ENCODE measurements at regions not wholly inside any gene's neighbourhood (a gene's known extent, or its start where the extent isn't known, plus 50 kb on each side); places are given as distances from the start of the nearest gene placed in this dataset.

- CTCF ChIA-PET, result interaction anchor here (1.0 kb wide), 1 partner anchor 15 kb away, joined by 3 read pairs; no protein-coding TSS in a partner anchor
- H3K9me3 ChIP-seq (replicated peaks; ENCODE audit: control insufficient read depth, insufficient read depth, low read length), result no peaks in the 10 kb centered on the region
Observed at GRCh38 chr5:105794578-105794977, 1876.2 kb downstream of the EFNA5 start.

GRCh38 chr5:105789246-105789645 lies 1881.5 kb downstream of the EFNA5 start:
- no peak for TF ChIP-seq JUN (IDR thresholded peaks at IDR 0.05; ENCODE audit: borderline replicate concordance, insufficient read depth, insufficient read length, low read depth)
- TF ChIP-seq CTCF (IDR thresholded peaks at IDR 0.05; ENCODE audit: extremely low read depth in 1 of 2, insufficient read depth in 1 of 2, low read depth in 1 of 2, low read length in 2 of 2), result no peak
- TF ChIP-seq GATA2 (IDR thresholded peaks at IDR 0.05; ENCODE audit: insufficient read depth, insufficient read length, low read depth, low read length), result no peak
- TF ChIP-seq FOS (IDR thresholded peaks at IDR 0.05; ENCODE audit: borderline replicate concordance, insufficient read depth, low read length), result no peak
- TF ChIP-seq MYC (IDR thresholded peaks at IDR 0.05; ENCODE audit: low read depth, low read length), result no peak
- no peak for TF ChIP-seq MAX (IDR thresholded peaks at IDR 0.05; ENCODE audit: insufficient read depth, insufficient read length)
- TF ChIP-seq POLR2A (IDR thresholded peaks at IDR 0.05; ENCODE audit: low read depth, low read length), result no peak
- no peak for TF ChIP-seq EZH2 (IDR thresholded peaks at IDR 0.05; ENCODE audit: borderline replicate concordance, low read depth, low read length, severe bottlenecking)
- no peak for TF ChIP-seq POLR2AphosphoS5 (IDR thresholded peaks at IDR 0.05; ENCODE audit: insufficient read depth, low read depth, low read length)
- no TSS peak for BruUV-seq (replicated peaks)
- CTCF ChIA-PET, result no interaction called here
- no peak overlapping the region for H3K9ac ChIP-seq (replicated peaks; ENCODE audit: extremely low read depth, insufficient read depth, low read length)
- no peaks in the 10 kb centered on the region for H3K9me3 ChIP-seq (replicated peaks; ENCODE audit: control insufficient read depth, insufficient read depth, low read length)
- intact Hi-C loops (cut with micrococcal nuclease), result no loop called here
- no peak overlapping the region for H3K4me3 ChIP-seq (replicated peaks in 1 of 3; ENCODE audit: insufficient read depth in 1 of 3, low read depth in 1 of 3, low read length in 3 of 3)
- H3K27me3 ChIP-seq (ENCODE audit: control insufficient read depth in 2 of 2, insufficient read depth in 2 of 2, low read length in 2 of 2), result no peaks in the 10 kb centered on the region
- H3K27ac ChIP-seq (ENCODE audit: insufficient read depth, low read depth, low read length), result no peak overlapping the region
- H2AFZ ChIP-seq (ENCODE audit: low read depth, low read length), result no peak overlapping the region
- H3K9me1 ChIP-seq (replicated peaks; ENCODE audit: control insufficient read depth, extremely low read depth, insufficient read depth, low read length), result no peaks in the 10 kb centered on the region
- no peaks in the 10 kb centered on the region for H3K79me2 ChIP-seq (ENCODE audit: control insufficient read depth, insufficient read depth, low read length)
- peaks cover 3% of the 10 kb centered on the region for H3K4me1 ChIP-seq (ENCODE audit: control insufficient read depth, extremely low read depth, insufficient read depth, low read length)
- FAIRE-seq (no peak), DNase-seq (ENCODE audit: low read depth, low spot score) (no peak)
- no peaks in the 10 kb centered on the region for H3K36me3 ChIP-seq (ENCODE audit: control insufficient read depth in 2 of 2, extremely low read depth in 1 of 2, insufficient read depth in 2 of 2, low read length in 2 of 2)
- dilution Hi-C loops (cut with MboI; ENCODE audit: extremely low pct_ligation_motif_present, low sequenced_read_pairs), result no loop called here
- no peaks in the 10 kb centered on the region for H4K20me1 ChIP-seq (replicated peaks; ENCODE audit: control insufficient read depth, extremely low read depth, insufficient read depth, low read length)
- H3K4me2 ChIP-seq (ENCODE audit: insufficient read depth, low read length), result no peak overlapping the region
- POLR2A ChIA-PET, result no interaction called here

More at GRCh38 chr5:105794578-105794977, 1876.2 kb downstream of the EFNA5 start:
- POLR2A ChIA-PET, result no interaction called here
- dilution Hi-C loops (cut with MboI; ENCODE audit: extremely low pct_ligation_motif_present, low sequenced_read_pairs) (no loop called here), intact Hi-C loops (cut with micrococcal nuclease) (no loop called here)
- Histone ChIP-seq H3K4me2 (ENCODE audit: insufficient read depth, low read length) (no peak overlapping the region), H3K4me1 (ENCODE audit: control insufficient read depth, extremely low read depth, insufficient read depth, low read length) (no peaks in the 10 kb centered on the region), H3K27ac (ENCODE audit: insufficient read depth, low read depth, low read length) (no peak overlapping the region), H3K4me3 (replicated peaks in 1 of 3; ENCODE audit: insufficient read depth in 1 of 3, low read depth in 1 of 3, low read length in 3 of 3) (no peak overlapping the region), H3K9ac (replicated peaks; ENCODE audit: extremely low read depth, insufficient read depth, low read length) (no peak overlapping the region), H3K9me1 (replicated peaks; ENCODE audit: control insufficient read depth, extremely low read depth, insufficient read depth, low read length) (no peaks in the 10 kb centered on the region), H3K79me2 (ENCODE audit: control insufficient read depth, insufficient read depth, low read length) (no peaks in the 10 kb centered on the region), H4K20me1 (replicated peaks; ENCODE audit: control insufficient read depth, extremely low read depth, insufficient read depth, low read length) (no peaks in the 10 kb centered on the region), H2AFZ (ENCODE audit: low read depth, low read length) (no peak overlapping the region), H3K27me3 (ENCODE audit: control insufficient read depth in 2 of 2, insufficient read depth in 2 of 2, low read length in 2 of 2) (no peaks in the 10 kb centered on the region), H3K36me3 (ENCODE audit: control insufficient read depth in 2 of 2, extremely low read depth in 1 of 2, insufficient read depth in 2 of 2, low read length in 2 of 2) (no peaks in the 10 kb centered on the region)
- FAIRE-seq (no peak), DNase-seq (ENCODE audit: low read depth, low spot score) (no peak)
- TF ChIP-seq MAX (IDR thresholded peaks at IDR 0.05; ENCODE audit: insufficient read depth, insufficient read length), result no peak
- no TSS peak for BruUV-seq (replicated peaks)

Measured in endothelial cell of umbilical vein (primary cell).